Stomach (tissue), 4 donors: ENCODE measurements at regions not wholly inside any gene's neighbourhood (a gene's known extent, or its start where the extent isn't known, plus 50 kb on each side); places are given as distances from the start of the nearest gene placed in this dataset.

Experiments used
- EP300 ChIP-seq: sonication (generic); formaldehyde crosslinking; IDR thresholded peaks from one replicate; pipeline ENCODE4 v1.6.1; 2017; ENCODE audit warnings: antibody characterized with exemption
- POLR2AphosphoS5 ChIP-seq, 3 donors: sonication (generic); formaldehyde crosslinking; IDR thresholded peaks; one replicate each; pipeline ENCODE4 v1.6.1; 2016; ENCODE audit warnings: antibody characterized with exemption in 3 of 3
- TF ChIP-seq, protein P1 (sequence below), 7 experiments: fragments of 450-650 bp in 4 of 7; fragments of 200-600 bp in 3 of 7; sonication (generic) in 3 of 7; IDR thresholded peaks; one replicate each; pipeline ENCODE4 v1.5.1; 2016 to 2019; ENCODE audit warnings: antibody characterized with exemption in 7 of 7, control low read depth in 2 of 7, mild to moderate bottlenecking in 1 of 7

DNA sequence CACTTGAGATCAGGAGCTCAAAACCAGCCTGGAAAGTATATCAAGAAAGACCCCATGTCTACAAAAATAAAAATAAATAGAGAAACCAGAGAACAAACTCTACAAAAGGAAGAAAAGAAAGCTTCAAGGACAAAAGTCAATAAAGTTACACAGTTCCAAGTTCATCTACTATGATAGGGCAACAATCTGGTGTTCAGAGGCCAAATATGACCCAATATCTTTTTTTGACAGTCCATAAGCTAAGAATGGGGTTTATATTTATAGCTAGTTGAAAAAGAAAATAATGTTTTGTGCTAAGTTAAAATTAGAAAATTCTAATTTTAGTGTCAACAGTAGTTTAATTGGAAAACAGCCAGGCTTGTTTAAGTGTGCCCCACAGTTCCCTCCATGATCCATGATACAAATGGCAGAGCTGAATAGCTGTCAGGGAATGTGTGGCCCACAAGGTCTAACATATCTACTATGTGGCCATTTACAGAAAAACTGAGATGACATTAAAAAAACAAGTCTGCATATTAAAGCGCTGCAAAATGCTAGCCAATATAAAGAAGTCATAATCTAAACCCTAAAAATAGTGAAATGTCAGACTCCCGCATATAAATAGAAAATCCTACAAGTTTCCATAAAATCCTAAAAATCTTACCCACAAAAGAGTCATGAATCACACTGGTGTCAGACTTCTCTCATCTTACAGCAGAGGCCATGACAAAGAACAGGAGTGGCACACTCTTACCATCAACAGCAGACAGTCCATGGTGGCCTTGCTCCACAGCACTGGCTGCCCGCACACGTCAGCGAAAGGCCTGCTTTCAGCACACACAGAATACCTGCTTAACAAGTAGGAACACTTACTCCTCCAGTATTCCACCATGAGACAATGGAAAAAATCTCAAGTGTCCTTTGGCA, 281.9 kb upstream of the HSFY2 start:
- TF ChIP-seq, protein P1, sequence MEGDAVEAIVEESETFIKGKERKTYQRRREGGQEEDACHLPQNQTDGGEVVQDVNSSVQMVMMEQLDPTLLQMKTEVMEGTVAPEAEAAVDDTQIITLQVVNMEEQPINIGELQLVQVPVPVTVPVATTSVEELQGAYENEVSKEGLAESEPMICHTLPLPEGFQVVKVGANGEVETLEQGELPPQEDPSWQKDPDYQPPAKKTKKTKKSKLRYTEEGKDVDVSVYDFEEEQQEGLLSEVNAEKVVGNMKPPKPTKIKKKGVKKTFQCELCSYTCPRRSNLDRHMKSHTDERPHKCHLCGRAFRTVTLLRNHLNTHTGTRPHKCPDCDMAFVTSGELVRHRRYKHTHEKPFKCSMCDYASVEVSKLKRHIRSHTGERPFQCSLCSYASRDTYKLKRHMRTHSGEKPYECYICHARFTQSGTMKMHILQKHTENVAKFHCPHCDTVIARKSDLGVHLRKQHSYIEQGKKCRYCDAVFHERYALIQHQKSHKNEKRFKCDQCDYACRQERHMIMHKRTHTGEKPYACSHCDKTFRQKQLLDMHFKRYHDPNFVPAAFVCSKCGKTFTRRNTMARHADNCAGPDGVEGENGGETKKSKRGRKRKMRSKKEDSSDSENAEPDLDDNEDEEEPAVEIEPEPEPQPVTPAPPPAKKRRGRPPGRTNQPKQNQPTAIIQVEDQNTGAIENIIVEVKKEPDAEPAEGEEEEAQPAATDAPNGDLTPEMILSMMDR (IDR thresholded peaks at IDR 0.05) = no peak
- TF ChIP-seq EP300 = no peak
- TF ChIP-seq POLR2AphosphoS5 (IDR thresholded peaks at IDR 0.05) = no peak
